HepG2 (cell line): ENCODE measurements at regions not wholly inside any gene's neighbourhood (a gene's known extent, or its start where the extent isn't known, plus 50 kb on each side); places are given as distances from the start of the nearest gene placed in this dataset.

Experiments
- ATF5 ChIP-seq: sonication (generic); formaldehyde crosslinking; IDR thresholded peaks from 2 replicates; pipeline ENCODE4 v1.4.0; 2020; ENCODE audit warnings: mild to moderate bottlenecking, low read depth, missing genetic modification reagents
- CTCF ChIP-seq: sonication (generic); formaldehyde crosslinking; IDR thresholded peaks from 2 replicates; pipeline ENCODE4 v1.5.0; 2020; ENCODE audit warnings: mild to moderate bottlenecking, missing genetic modification reagents, moderate library complexity
- DDIT3 ChIP-seq: sonication (generic); formaldehyde crosslinking; IDR thresholded peaks from 2 replicates; pipeline ENCODE4 v1.4.0; 2020; ENCODE audit warnings: mild to moderate bottlenecking, missing genetic modification reagents
- DPF2 ChIP-seq: sonication (generic); formaldehyde crosslinking; IDR thresholded peaks from 2 replicates; pipeline ENCODE4 v1.4.0; 2020; ENCODE audit warnings: mild to moderate bottlenecking, low read depth, missing genetic modification reagents, borderline replicate concordance
- GABPB1 ChIP-seq: IDR thresholded peaks from 2 replicates; pipeline ENCODE4 v1.6.1; 2016; ENCODE audit warnings: mild to moderate bottlenecking, missing genetic modification reagents, moderate library complexity, missing compliant biosample characterization
- MED1 ChIP-seq: sonication (generic); formaldehyde crosslinking; IDR thresholded peaks from 2 replicates; pipeline ENCODE4 v1.4.0; 2020; ENCODE audit warnings: missing genetic modification reagents
- MYC ChIP-seq: sonication (generic); formaldehyde crosslinking; IDR thresholded peaks from 2 replicates; pipeline ENCODE4 v1.9.0; 2021; ENCODE audit warnings: missing genetic modification reagents, borderline replicate concordance
- STAT6 ChIP-seq: sonication (generic); formaldehyde crosslinking; IDR thresholded peaks from 2 replicates; pipeline ENCODE4 v1.4.0; 2020; ENCODE audit warnings: missing genetic modification reagents, mild to moderate bottlenecking, borderline replicate concordance
- USF2 ChIP-seq, 2 experiments: sonication (generic) in 1 of 2; formaldehyde crosslinking in 1 of 2; IDR thresholded peaks; 2 replicates each; pipeline versions ENCODE4 v1.5.1 to v1.6.1; 2011 to 2020; ENCODE audit warnings: borderline replicate concordance in 1 of 2, low read depth in 1 of 2, low read length in 1 of 2, mild to moderate bottlenecking in 1 of 2, missing genetic modification reagents in 1 of 2, moderate library complexity in 1 of 2
- YY1 ChIP-seq: IDR thresholded peaks from 2 replicates; pipeline ENCODE4 v1.6.1; 2011; ENCODE audit warnings: low read length, low read depth, moderate library complexity, mild to moderate bottlenecking; ENCODE audit not compliant: insufficient read depth, insufficient replicate concordance
- ZZZ3 ChIP-seq: sonication (generic); formaldehyde crosslinking; IDR thresholded peaks from 2 replicates; pipeline ENCODE4 v1.4.0; 2020; ENCODE audit warnings: missing genetic modification reagents, mild to moderate bottlenecking, borderline replicate concordance

GRCh38 chr9:19597176-19597575 lies 188.4 kb downstream of the ACER2 start:
- TF ChIP-seq STAT6 (CRISPR knock-in tag) (no peak), DDIT3 (CRISPR knock-in tag) (no peak), USF2 (IDR thresholded peaks at IDR 0.05; ENCODE audit: low read depth, low read length) (no peak), USF2 (CRISPR knock-in tag; IDR thresholded peaks at IDR 0.05; ENCODE audit: borderline replicate concordance) (no peak), ZZZ3 (CRISPR knock-in tag) (no peak), YY1 (no peak), MED1 (CRISPR knock-in tag) (no peak), GABPB1 (CRISPR knock-in tag) (no peak), DPF2 (CRISPR knock-in tag) (no peak), ATF5 (CRISPR knock-in tag) (no peak), CTCF (no peak), MYC (CRISPR knock-in tag) (no peak)
